Mesodermal cell (in vitro differentiated cells): ENCODE measurements at regions not wholly inside any gene's neighbourhood (a gene's known extent, or its start where the extent isn't known, plus 50 kb on each side); places are given as distances from the start of the nearest gene placed in this dataset.

Source experiments
- H3K27ac ChIP-seq: 2 replicates; pipeline ENCODE4 v1.7.0; 2013; ENCODE audit warnings: mild to moderate bottlenecking, low read depth, low read length, moderate library complexity; ENCODE audit not compliant: severe bottlenecking
- H3K36me3 ChIP-seq: 2 replicates; pipeline ENCODE4 v1.7.1; 2013; ENCODE audit warnings: mild to moderate bottlenecking, low read length, moderate library complexity; ENCODE audit not compliant: control insufficient read depth, insufficient read depth
- H3K4me1 ChIP-seq: one replicate; pipeline ENCODE4 v1.7.1; 2013; ENCODE audit warnings: mild to moderate bottlenecking, low read length; ENCODE audit not compliant: insufficient read depth, control insufficient read depth, poor library complexity, severe bottlenecking
- H3K4me3 ChIP-seq: 2 replicates; pipeline ENCODE4 v1.7.0; 2013; ENCODE audit warnings: low read length, control low read depth, mild to moderate bottlenecking; ENCODE audit not compliant: insufficient read depth, poor library complexity, severe bottlenecking; ENCODE audit errors: extremely low read depth
- H3K9me3 ChIP-seq: 2 replicates; pipeline ENCODE4 v1.7.1; 2013; ENCODE audit warnings: mild to moderate bottlenecking, low read length, moderate library complexity; ENCODE audit not compliant: control insufficient read depth
- WGBS, 2 experiments: methylation state at CpG; one replicate each; pipeline ENCODE4 v1.1.5; 2013; ENCODE audit warnings: missing lambda C conversion rate in 2 of 2; ENCODE audit not compliant: insufficient coverage in 2 of 2; 5-methylcytosine and 5-hydroxymethylcytosine counted together

DNA sequence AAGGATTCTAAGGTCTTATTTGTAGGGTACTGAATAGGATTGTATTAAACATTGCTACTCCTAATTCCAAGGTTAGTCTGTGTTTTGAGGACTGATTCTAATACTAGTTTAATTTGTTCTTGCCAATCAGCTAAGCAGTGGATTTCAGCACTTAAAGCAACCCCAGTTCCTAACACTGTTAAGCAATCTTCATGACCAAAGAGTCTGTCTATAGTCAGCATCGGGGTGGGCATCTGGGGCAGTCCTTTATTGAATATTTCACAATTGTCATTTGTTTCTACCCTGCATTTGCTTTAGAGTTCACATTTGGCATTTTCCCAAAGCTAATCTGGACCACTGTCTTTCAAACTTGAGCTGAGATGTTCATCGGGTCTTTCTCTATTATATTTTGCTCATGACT, 248.0 kb upstream of the TANK start:
- 74% methylated on average over 2 of the region's 2 CpGs; no CpG with 5 or more reads in 1 of the 2 experiments for WGBS, 2 experiments
- no peaks in the 10 kb centered on the region for H3K36me3 ChIP-seq

GRCh38 chr2:160913323-160913722, 246.9 kb upstream of the TANK start:
- no CpG with 5 or more reads among the region's 1 CpG for WGBS, 2 experiments
- Histone ChIP-seq H3K4me1 (peaks cover 7% of the 10 kb centered on the region), H3K36me3 (no peaks in the 10 kb centered on the region)

More for the DNA sequence above, 248.0 kb upstream of the TANK start:
- Histone ChIP-seq H3K4me1 (peaks cover 7% of the 10 kb centered on the region), H3K27ac (no peak overlapping the region), H3K9me3 (no peaks in the 10 kb centered on the region), H3K4me3 (no peak overlapping the region)

DNA sequence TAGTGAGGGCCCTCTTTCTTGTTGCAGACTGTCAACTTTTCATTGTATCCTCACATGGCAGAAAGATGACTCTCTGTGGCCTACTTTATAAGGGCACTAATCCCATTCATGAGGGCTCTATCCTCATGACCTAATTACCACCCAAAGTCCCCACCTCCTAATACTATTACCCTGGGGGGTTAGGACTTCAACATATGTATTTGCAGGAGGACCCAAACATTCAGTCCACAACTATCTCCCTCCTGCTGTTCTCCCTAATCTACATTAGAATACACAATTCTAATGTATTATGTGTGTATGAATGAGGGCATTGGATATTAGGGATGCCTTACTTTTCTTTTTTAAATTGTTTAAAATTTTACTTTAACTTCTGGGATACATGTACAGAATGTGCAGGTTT, 246.0 kb upstream of the TANK start:
- Histone ChIP-seq H3K36me3 (no peaks in the 10 kb centered on the region), H3K9me3 (no peaks in the 10 kb centered on the region), H3K4me3 (no peak overlapping the region), H3K27ac (no peak overlapping the region), H3K4me1 (peaks cover 13% of the 10 kb centered on the region)

More at GRCh38 chr2:160913323-160913722, 246.9 kb upstream of the TANK start:
- Histone ChIP-seq H3K27ac (no peak overlapping the region), H3K4me3 (no peak overlapping the region), H3K9me3 (no peaks in the 10 kb centered on the region)

DNA sequence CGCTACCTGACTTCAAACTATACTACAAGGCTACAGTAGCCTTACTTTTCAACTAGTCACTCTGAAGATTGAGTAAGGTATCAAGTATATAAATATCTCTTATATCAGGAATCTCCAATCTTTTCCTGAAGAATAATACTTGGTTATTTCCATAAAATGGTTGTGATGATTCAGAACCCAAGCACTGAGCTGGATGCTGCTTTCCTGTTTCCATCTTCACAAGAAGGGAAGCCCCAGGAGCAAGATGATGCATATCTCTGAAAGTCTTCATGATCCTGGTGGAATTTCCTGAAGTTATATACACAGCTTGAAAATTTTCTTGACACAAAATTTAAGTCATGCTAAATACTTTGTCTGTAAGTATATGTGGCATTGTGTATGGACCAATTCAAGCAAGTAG, 243.9 kb upstream of the TANK start:
- Histone ChIP-seq H3K4me1 (peaks cover 23% of the 10 kb centered on the region), H3K27ac (no peak overlapping the region), H3K4me3 (no peak overlapping the region), H3K9me3 (no peaks in the 10 kb centered on the region), H3K36me3 (no peaks in the 10 kb centered on the region)
- WGBS, 2 experiments, result no CpG with 5 or more reads among the region's 1 CpG

DNA sequence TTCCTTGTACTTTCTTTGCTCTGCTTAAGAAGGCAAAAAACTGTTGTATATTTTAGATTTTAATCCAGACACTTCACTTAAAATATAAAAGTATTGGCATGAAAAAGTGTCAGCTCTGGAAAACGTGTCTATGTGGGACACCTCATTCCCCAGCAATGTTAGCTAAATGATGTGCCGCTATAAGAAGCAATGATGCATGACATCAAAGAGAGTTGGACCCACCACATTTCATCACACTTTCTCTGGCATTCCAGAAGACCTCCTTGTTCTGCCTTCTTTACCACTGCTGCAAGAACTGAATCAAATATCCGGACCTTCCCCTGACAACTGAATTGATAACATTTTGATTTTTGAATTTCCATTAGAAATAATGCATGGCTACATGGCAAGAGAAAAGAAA, 242.4 kb upstream of the TANK start:
- Histone ChIP-seq H3K4me1 (peaks cover 27% of the 10 kb centered on the region), H3K27ac (no peak overlapping the region), H3K36me3 (no peaks in the 10 kb centered on the region), H3K4me3 (no peak overlapping the region), H3K9me3 (no peaks in the 10 kb centered on the region)
- 0% methylated on average over 1 of the region's 3 CpGs for WGBS, 2 experiments

- Histone ChIP-seq H3K36me3 (no peaks in the 10 kb centered on the region), H3K4me1 (peaks cover 27% of the 10 kb centered on the region), H3K27ac (no peak overlapping the region), H3K9me3 (no peaks in the 10 kb centered on the region), H3K4me3 (no peak overlapping the region)
Observed at GRCh38 chr2:160918258-160918657, 242.0 kb upstream of the TANK start.

DNA sequence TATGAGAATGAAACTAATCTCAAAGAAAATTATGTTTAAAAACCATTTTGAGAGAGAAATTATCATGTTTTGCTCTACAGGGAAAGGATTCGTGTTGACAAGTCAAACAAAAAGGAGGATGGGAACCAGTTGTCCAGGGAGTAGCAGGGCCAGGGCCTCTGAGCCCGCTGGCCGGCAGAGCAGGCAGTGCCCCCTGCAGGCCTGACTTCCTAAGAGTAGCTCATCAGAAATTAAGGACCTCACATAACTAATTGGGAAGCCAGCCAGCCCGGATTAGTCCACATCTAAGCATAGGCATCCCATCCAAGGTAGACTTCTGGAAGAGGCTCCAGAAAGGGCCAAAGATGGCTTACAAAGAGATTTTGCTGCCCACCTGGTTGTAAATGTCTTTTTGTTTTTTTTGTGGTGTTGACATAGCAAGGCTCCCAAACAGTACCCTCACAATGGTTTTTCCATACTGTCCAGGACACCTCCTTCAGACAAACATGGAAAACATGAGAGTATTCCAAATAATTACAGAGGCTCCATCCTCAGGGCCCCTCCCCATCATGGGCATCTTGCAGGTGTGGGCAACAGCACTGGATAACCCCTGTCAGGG, 241.2 kb upstream of the TANK start:
- H3K9me3 ChIP-seq, result no peaks in the 10 kb centered on the region
- H3K4me3 ChIP-seq, result no peak overlapping the region
- H3K4me1 ChIP-seq, result peaks cover 27% of the 10 kb centered on the region
- H3K27ac ChIP-seq, result no peak overlapping the region
- 22 to 30% methylated on average over 4 of the region's 4 CpGs for WGBS, 2 experiments
- no peaks in the 10 kb centered on the region for H3K36me3 ChIP-seq

DNA sequence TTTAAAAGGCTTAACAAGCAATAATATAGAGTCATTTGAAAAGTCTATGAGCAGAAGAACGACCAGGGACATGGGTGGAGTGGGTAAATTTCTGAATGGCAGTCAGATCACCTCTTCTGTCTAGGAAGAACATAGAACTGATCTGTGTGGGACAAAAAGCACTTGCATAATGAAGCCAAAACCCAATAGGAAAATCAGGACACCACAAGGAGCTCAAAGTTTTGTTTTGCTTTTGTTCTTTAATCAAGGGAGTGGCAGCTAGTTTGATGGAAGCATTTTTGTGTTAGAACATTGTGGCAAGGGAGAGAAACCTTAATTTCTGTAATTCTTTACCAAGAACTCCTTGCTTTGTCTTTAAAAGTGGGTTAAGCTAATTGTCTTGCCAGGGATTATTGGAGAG, 240.2 kb upstream of the TANK start:
- Histone ChIP-seq H3K36me3 (no peaks in the 10 kb centered on the region), H3K4me3 (no peak overlapping the region), H3K9me3 (no peaks in the 10 kb centered on the region), H3K4me1 (peaks cover 27% of the 10 kb centered on the region), H3K27ac (no peak overlapping the region)
- 100% methylated on average over 1 of the region's 1 CpG; no CpG with 5 or more reads in 1 of the 2 experiments for WGBS, 2 experiments

- no peak overlapping the region for H3K4me3 ChIP-seq
- no peaks in the 10 kb centered on the region for H3K36me3 ChIP-seq
- H3K4me1 ChIP-seq, result peaks cover 27% of the 10 kb centered on the region
- no peaks in the 10 kb centered on the region for H3K9me3 ChIP-seq
- WGBS, 2 experiments, result 90 to 91% methylated on average over 7 to 8 of the region's 8 CpGs
- peak overlapping the region; percentile 68 for H3K27ac ChIP-seq
Observed at GRCh38 chr2:160920791-160921303, 239.4 kb upstream of the TANK start.

GRCh38 chr2:160921386-160921964, 238.8 kb upstream of the TANK start:
- H3K27ac ChIP-seq, result peak overlapping the region; percentile 68
- no peaks in the 10 kb centered on the region for H3K9me3 ChIP-seq
- H3K36me3 ChIP-seq, result no peaks in the 10 kb centered on the region
- WGBS, 2 experiments, result 90 to 91% methylated on average over 1 of the region's 4 CpGs
- peaks cover 27% of the 10 kb centered on the region for H3K4me1 ChIP-seq
- no peak overlapping the region for H3K4me3 ChIP-seq

DNA sequence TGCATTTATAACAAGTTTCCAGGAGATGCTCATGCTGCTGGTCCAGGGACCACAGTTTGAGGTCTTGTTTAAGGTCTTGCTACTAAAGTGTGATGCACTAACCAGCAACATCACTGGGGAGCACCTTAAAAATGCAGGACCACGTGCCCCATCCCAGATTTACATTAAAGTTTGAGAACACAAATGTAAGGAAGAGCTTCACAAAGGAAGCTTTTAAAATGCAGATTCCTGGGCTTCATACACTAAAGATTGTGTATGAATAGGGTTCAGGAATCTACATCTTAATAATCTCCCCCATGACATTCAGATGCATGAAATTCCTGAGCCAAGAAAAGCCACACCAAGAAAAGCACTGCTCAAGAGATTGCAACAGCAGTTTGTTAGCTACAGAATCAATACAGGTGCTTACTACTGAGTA, 235.3 kb upstream of the TANK start:
- peaks cover 20% of the 10 kb centered on the region for H3K4me1 ChIP-seq
- no peak overlapping the region for H3K27ac ChIP-seq
- H3K4me3 ChIP-seq, result no peak overlapping the region
- 20% methylated on average over 1 of the region's 1 CpG; no CpG with 5 or more reads in 1 of the 2 experiments for WGBS, 2 experiments
- H3K36me3 ChIP-seq, result no peaks in the 10 kb centered on the region
- no peaks in the 10 kb centered on the region for H3K9me3 ChIP-seq
